GM12891 (cell line): ENCODE measurements at regions not wholly inside any gene's neighbourhood (a gene's known extent, or its start where the extent isn't known, plus 50 kb on each side); places are given as distances from the start of the nearest gene placed in this dataset.

Experiments
- PAX5 ChIP-seq: IDR thresholded peaks from 2 replicates; pipeline ENCODE4 v1.6.1; 2011; ENCODE audit warnings: low read length, moderate library complexity, mild to moderate bottlenecking; ENCODE audit not compliant: insufficient read depth, severe bottlenecking
- POLR2A ChIP-seq: IDR thresholded peaks from 2 replicates; pipeline ENCODE4 v1.6.1; 2011; ENCODE audit warnings: low read depth, low read length, control low read depth
- POLR2AphosphoS5 ChIP-seq: IDR thresholded peaks from 2 replicates; pipeline ENCODE4 v1.6.1; 2011; ENCODE audit warnings: low read depth, low read length, control low read depth
- POU2F2 ChIP-seq: IDR thresholded peaks from 2 replicates; pipeline ENCODE4 v1.6.1; 2011; ENCODE audit warnings: low read depth, mild to moderate bottlenecking, control low read depth, low read length, moderate library complexity
- SPI1 ChIP-seq: IDR thresholded peaks from 2 replicates; pipeline ENCODE4 v1.6.1; 2011; ENCODE audit warnings: low read depth, low read length, control low read depth
- TAF1 ChIP-seq: IDR thresholded peaks from 2 replicates; pipeline ENCODE4 v1.6.1; 2011; ENCODE audit warnings: low read depth, low read length, control low read depth

GRCh38 chr18:44153981-44154380, 526.7 kb upstream of the SETBP1 start:
- no peak for TF ChIP-seq TAF1
- no peak for TF ChIP-seq POLR2A
- no peak for TF ChIP-seq POLR2AphosphoS5
- TF ChIP-seq SPI1 = no peak
- TF ChIP-seq PAX5 = no peak
- TF ChIP-seq POU2F2 = no peak
